Liver (tissue), 8 donors: ENCODE measurements at regions not wholly inside any gene's neighbourhood (a gene's known extent, or its start where the extent isn't known, plus 50 kb on each side); places are given as distances from the start of the nearest gene placed in this dataset.
"Not testable (repeated sequence)": the region's sequence is repeated elsewhere in the genome, so short reads cannot be mapped to it uniquely, and the experiment has no call there.

ENCODE experiments used
- DNase-seq: peaks from one replicate; pipeline ENCODE4 v3.0.0-alpha.2; 2017; ENCODE audit warnings: low spot score
- H3K27ac ChIP-seq, 2 donors: one replicate each; pipeline ENCODE4 v1.7.0; 2013; ENCODE audit warnings: inconsistent platforms in 2 of 2, low read length in 2 of 2, control low read depth in 1 of 2, low read depth in 1 of 2, mild to moderate bottlenecking in 1 of 2
- H3K27me3 ChIP-seq, 4 donors: one replicate each; pipeline versions ENCODE4 v1.6.1 to v1.7.0; 2013; ENCODE audit warnings: low read length in 3 of 4, inconsistent platforms in 1 of 4, mild to moderate bottlenecking in 1 of 4, moderate library complexity in 1 of 4; ENCODE audit not compliant: control insufficient read depth in 4 of 4, insufficient read depth in 4 of 4
- H3K36me3 ChIP-seq, 4 donors: one replicate each; pipeline versions ENCODE4 v1.6.1 to v1.7.0; 2013; ENCODE audit warnings: low read length in 3 of 4, mild to moderate bottlenecking in 3 of 4, low read depth in 1 of 4, moderate library complexity in 1 of 4; ENCODE audit not compliant: control insufficient read depth in 4 of 4, insufficient read depth in 3 of 4
- H3K4me1 ChIP-seq, 4 donors: one replicate each; pipeline versions ENCODE4 v1.6.1 to v1.7.0; 2013; ENCODE audit warnings: low read length in 3 of 4, mild to moderate bottlenecking in 3 of 4, moderate library complexity in 1 of 4; ENCODE audit not compliant: control insufficient read depth in 4 of 4, insufficient read depth in 4 of 4
- H3K4me3 ChIP-seq, 3 donors: one replicate each; pipeline versions ENCODE4 v1.6.1 to v1.7.0; 2013; ENCODE audit warnings: low read length in 3 of 3, control low read depth in 1 of 3, low read depth in 1 of 3, mild to moderate bottlenecking in 1 of 3
- H3K9ac ChIP-seq, 2 donors: one replicate each; pipeline ENCODE4 v1.7.0; 2013; ENCODE audit warnings: low read length in 2 of 2, mild to moderate bottlenecking in 2 of 2, moderate library complexity in 2 of 2, control low read depth in 1 of 2, low read depth in 1 of 2
- H3K9me3 ChIP-seq, 4 donors: one replicate each; pipeline versions ENCODE4 v1.6.1 to v1.7.0; 2013; ENCODE audit warnings: low read length in 3 of 4; ENCODE audit not compliant: control insufficient read depth in 4 of 4
- ATF3 ChIP-seq: IDR thresholded peaks from 2 replicates; pipeline ENCODE4 v1.6.1; 2016; ENCODE audit warnings: antibody characterized with exemption
- CTCF ChIP-seq: fragments of 150-350 bp; IDR thresholded peaks from 2 replicates; pipeline ENCODE4 v1.5.1; 2017; ENCODE audit warnings: improper control_type of control experiment, low read depth, low read length; ENCODE audit not compliant: missing input control
- EGR1 ChIP-seq, 2 donors: IDR thresholded peaks; 2 replicates each; pipeline ENCODE4 v1.6.1; 2016 to 2018; ENCODE audit warnings: antibody characterized with exemption in 2 of 2, low read depth in 2 of 2
- FOXA1 ChIP-seq: IDR thresholded peaks from 2 replicates; pipeline ENCODE4 v1.6.1; 2016; ENCODE audit warnings: antibody characterized with exemption
- FOXA2 ChIP-seq: IDR thresholded peaks from 2 replicates; pipeline ENCODE4 v1.6.1; 2016; ENCODE audit warnings: antibody characterized with exemption
- GABPA ChIP-seq, 2 donors: IDR thresholded peaks in 1 of 2; conservative IDR thresholded peaks in 1 of 2; 2 replicates each; pipeline ENCODE4 v1.6.1; 2016; ENCODE audit warnings: antibody characterized with exemption in 2 of 2, mild to moderate bottlenecking in 1 of 2, moderate library complexity in 1 of 2
- HNF4A ChIP-seq, 2 donors: conservative IDR thresholded peaks; 2 replicates each; pipeline ENCODE4 v1.6.1; 2016; ENCODE audit warnings: antibody characterized with exemption in 2 of 2, mild to moderate bottlenecking in 2 of 2
- HNF4G ChIP-seq: IDR thresholded peaks from 2 replicates; pipeline ENCODE4 v1.6.1; 2016; ENCODE audit warnings: antibody characterized with exemption
- JUND ChIP-seq, 2 donors: IDR thresholded peaks; 2 replicates each; pipeline ENCODE4 v1.6.1; 2016; ENCODE audit warnings: antibody characterized with exemption in 2 of 2
- NR2F2 ChIP-seq: IDR thresholded peaks from 2 replicates; pipeline ENCODE4 v1.6.1; 2016; ENCODE audit warnings: antibody characterized with exemption
- RAD21 ChIP-seq, 2 donors: IDR thresholded peaks; 2 replicates each; pipeline ENCODE4 v1.6.1; 2016; ENCODE audit warnings: antibody characterized with exemption in 2 of 2, mild to moderate bottlenecking in 2 of 2
- REST ChIP-seq: IDR thresholded peaks from 2 replicates; pipeline ENCODE4 v1.6.1; 2016; ENCODE audit warnings: antibody characterized with exemption, mild to moderate bottlenecking
- SP1 ChIP-seq: IDR thresholded peaks from 2 replicates; pipeline ENCODE4 v1.6.1; 2018; ENCODE audit warnings: antibody characterized with exemption, mild to moderate bottlenecking
- TAF1 ChIP-seq: conservative IDR thresholded peaks from 2 replicates; pipeline ENCODE4 v1.6.1; 2016; ENCODE audit warnings: antibody characterized with exemption, mild to moderate bottlenecking
- YY1 ChIP-seq: IDR thresholded peaks from 2 replicates; pipeline ENCODE4 v1.6.1; 2016; ENCODE audit warnings: antibody characterized with exemption, mild to moderate bottlenecking
- WGBS: extraction: QIAGEN DNeasy Blood & Tissue Kit; methylation state at CpG from one replicate; pipeline ENCODE4 v1.1.7; 2013; 5-methylcytosine and 5-hydroxymethylcytosine counted together
- donor health status: healthy.
- donor health status: healthy.
- donor health status: healthy.
- donor health status: healthy.
- donor health status: healthy.

- Histone ChIP-seq H3K27ac (no peak overlapping the region), H3K27me3 (peaks cover 0 to 4% (median 0%) of the 10 kb centered on the region in 4 donors), H3K9me3 (no peaks in the 10 kb centered on the region), H3K4me3 (no peak overlapping the region), H3K36me3 (no peaks in the 10 kb centered on the region), H3K9ac (no peak overlapping the region), H3K4me1 (no peaks in the 10 kb centered on the region)
- TF ChIP-seq ATF3 = no peak
- TF ChIP-seq NR2F2 = no peak
- no peak for TF ChIP-seq RAD21 (IDR thresholded peaks at IDR 0.05)
- no peak for TF ChIP-seq CTCF
- TF ChIP-seq TAF1 = no peak
- TF ChIP-seq FOXA1 = no peak
- no peak for TF ChIP-seq FOXA2
- TF ChIP-seq JUND (IDR thresholded peaks at IDR 0.05) = no peak
- no peak for TF ChIP-seq SP1
- no peak for TF ChIP-seq GABPA (IDR thresholded peaks at IDR 0.05 in 1 of 2, conservative IDR thresholded peaks at IDR 0.05 in 1 of 2)
- no peak for TF ChIP-seq YY1
- no peak for TF ChIP-seq EGR1 (IDR thresholded peaks at IDR 0.05; ENCODE audit: low read depth in 2 of 2)
- 69% methylated on average over 9 of the region's 9 CpGs for WGBS
- DNase-seq = no peak
Observed at GRCh38 chr9:31210978-31211570, 1173.4 kb upstream of the ACO1 start.

GRCh38 chr9:31229976-31230375 lies 1154.5 kb upstream of the ACO1 start:
- H3K9ac ChIP-seq, H3K27me3 ChIP-seq, H3K36me3 ChIP-seq, H3K27ac ChIP-seq, H3K4me3 ChIP-seq, DNase-seq, H3K9me3 ChIP-seq, H3K4me1 ChIP-seq: not testable (repeated sequence)
- WGBS = 69% methylated on average over 4 of the region's 4 CpGs

- Histone ChIP-seq H3K36me3 (no peaks in the 10 kb centered on the region), H3K9me3 (peaks cover 0 to 6% (median 0%) of the 10 kb centered on the region in 4 donors), H3K9ac (no peak overlapping the region), H3K4me1 (no peaks in the 10 kb centered on the region), H3K27ac (no peak overlapping the region), H3K4me3 (no peak overlapping the region), H3K27me3 (no peaks in the 10 kb centered on the region)
- DNase-seq = no peak
- TF ChIP-seq GABPA (IDR thresholded peaks at IDR 0.05 in 1 of 2, conservative IDR thresholded peaks at IDR 0.05 in 1 of 2) = no peak
- no peak for TF ChIP-seq REST
- TF ChIP-seq FOXA2 = no peak
- TF ChIP-seq HNF4A (conservative IDR thresholded peaks at IDR 0.05) = no peak
- no peak for TF ChIP-seq JUND (IDR thresholded peaks at IDR 0.05)
- no peak for TF ChIP-seq YY1
- no peak for TF ChIP-seq ATF3
- no peak for TF ChIP-seq HNF4G
- no peak for TF ChIP-seq CTCF
- no peak for TF ChIP-seq NR2F2
- WGBS = 66% methylated on average over 3 of the region's 3 CpGs
Observed at GRCh38 chr9:31232485-31232884, 1152.0 kb upstream of the ACO1 start.
